ENCODE measurements at regions not wholly inside any gene's neighbourhood (a gene's known extent, or its start where the extent isn't known, plus 50 kb on each side); places are given as distances from the start of the nearest gene placed in this dataset.

DNA sequence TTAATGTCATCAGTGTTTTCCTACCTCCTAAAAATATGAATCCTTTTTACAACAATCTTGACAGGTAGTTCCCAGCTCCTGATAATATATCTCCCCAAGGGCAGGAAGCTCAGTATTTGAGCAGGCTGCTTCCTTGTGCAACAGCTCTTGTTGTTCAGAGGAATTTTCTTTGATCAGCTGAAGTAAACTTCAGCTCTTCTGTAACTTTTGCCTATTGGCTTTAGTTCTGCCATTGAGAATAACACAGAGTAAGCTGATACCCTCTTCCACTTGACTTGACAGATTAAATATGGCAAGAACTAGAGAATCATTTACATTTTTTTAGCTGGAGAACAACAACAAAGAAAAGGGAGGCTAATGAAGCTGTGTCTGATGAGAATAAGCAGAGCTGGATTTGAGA, 75.2 kb downstream of the LUZP4 start:
- H3K27me3 Mint-ChIP-seq = no peaks in the 10 kb centered on the region
- TF ChIP-seq, protein P1, sequence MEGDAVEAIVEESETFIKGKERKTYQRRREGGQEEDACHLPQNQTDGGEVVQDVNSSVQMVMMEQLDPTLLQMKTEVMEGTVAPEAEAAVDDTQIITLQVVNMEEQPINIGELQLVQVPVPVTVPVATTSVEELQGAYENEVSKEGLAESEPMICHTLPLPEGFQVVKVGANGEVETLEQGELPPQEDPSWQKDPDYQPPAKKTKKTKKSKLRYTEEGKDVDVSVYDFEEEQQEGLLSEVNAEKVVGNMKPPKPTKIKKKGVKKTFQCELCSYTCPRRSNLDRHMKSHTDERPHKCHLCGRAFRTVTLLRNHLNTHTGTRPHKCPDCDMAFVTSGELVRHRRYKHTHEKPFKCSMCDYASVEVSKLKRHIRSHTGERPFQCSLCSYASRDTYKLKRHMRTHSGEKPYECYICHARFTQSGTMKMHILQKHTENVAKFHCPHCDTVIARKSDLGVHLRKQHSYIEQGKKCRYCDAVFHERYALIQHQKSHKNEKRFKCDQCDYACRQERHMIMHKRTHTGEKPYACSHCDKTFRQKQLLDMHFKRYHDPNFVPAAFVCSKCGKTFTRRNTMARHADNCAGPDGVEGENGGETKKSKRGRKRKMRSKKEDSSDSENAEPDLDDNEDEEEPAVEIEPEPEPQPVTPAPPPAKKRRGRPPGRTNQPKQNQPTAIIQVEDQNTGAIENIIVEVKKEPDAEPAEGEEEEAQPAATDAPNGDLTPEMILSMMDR (conservative IDR thresholded peaks at IDR 0.05) = no peak
- DNase-seq (ENCODE audit: extremely low spot score, unreplicated experiment) = no peak
- peak overlapping the region; percentile 52 for H3K27ac Mint-ChIP-seq
- peaks cover 46% of the 10 kb centered on the region for H3K4me1 Mint-ChIP-seq (ENCODE audit: unreplicated experiment)
- H3K9me3 Mint-ChIP-seq = no peaks in the 10 kb centered on the region
- peak overlapping the region; percentile 9 for H3K4me3 Mint-ChIP-seq
- no peaks in the 10 kb centered on the region for H3K36me3 Mint-ChIP-seq

DNA sequence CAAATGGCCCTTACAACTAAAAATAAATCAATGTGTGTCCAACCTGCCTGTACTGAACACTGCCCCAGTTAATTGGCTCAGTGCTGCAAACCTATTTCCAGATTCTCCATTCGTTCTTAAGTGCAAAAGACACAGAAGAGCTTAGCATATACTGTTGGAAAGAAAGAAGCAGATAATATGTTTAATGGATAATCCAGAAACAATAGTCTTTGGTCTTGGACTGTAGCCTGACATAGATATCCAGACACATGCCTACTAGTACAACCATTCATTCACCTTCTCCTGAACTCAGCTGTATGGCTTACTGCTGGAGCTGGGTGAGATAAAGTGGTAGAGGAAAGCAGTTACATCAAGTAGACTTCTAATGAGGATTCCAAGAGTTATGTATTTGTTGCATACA, 77.0 kb downstream of the LUZP4 start:
- TF ChIP-seq, protein P1 (conservative IDR thresholded peaks at IDR 0.05) = no peak
- H3K9me3 Mint-ChIP-seq = no peaks in the 10 kb centered on the region
- H3K4me1 Mint-ChIP-seq (ENCODE audit: unreplicated experiment) = peaks cover 43% of the 10 kb centered on the region
- DNase-seq (ENCODE audit: extremely low spot score, unreplicated experiment) = no peak
- H3K27ac Mint-ChIP-seq = no peak overlapping the region
- H3K4me3 Mint-ChIP-seq = no peak overlapping the region
- no peaks in the 10 kb centered on the region for H3K27me3 Mint-ChIP-seq
- no peaks in the 10 kb centered on the region for H3K36me3 Mint-ChIP-seq

DNA sequence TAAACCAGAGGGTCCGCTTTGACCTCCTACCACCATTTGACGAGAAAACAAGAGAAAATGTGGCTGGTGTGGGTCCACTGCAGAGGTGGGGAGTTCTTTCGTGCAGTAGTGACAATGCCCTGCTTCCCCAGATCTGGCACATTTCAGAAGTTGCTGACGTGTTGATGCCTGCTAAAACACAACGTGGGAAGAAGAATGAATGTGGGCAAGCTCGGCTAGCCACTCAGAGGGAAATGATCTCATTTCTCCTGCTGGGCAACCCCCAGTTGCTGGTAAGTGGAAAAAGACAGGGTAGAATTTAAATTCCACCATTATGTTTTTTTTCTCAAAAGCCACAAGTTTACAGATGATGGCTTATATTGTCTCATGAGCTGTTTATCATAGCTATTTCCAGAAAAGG, 77.9 kb downstream of the LUZP4 start:
- TF ChIP-seq, protein P1 (conservative IDR thresholded peaks at IDR 0.05) = no peak
- H3K27me3 Mint-ChIP-seq = no peaks in the 10 kb centered on the region
- H3K9me3 Mint-ChIP-seq = no peaks in the 10 kb centered on the region
- H3K4me3 Mint-ChIP-seq = peak overlapping the region; percentile 7
- no peaks in the 10 kb centered on the region for H3K36me3 Mint-ChIP-seq
- peaks cover 52% of the 10 kb centered on the region for H3K4me1 Mint-ChIP-seq (ENCODE audit: unreplicated experiment)
- peak overlapping the region; percentile 74 for H3K27ac Mint-ChIP-seq
- no peak for DNase-seq (ENCODE audit: extremely low spot score, unreplicated experiment)

DNA sequence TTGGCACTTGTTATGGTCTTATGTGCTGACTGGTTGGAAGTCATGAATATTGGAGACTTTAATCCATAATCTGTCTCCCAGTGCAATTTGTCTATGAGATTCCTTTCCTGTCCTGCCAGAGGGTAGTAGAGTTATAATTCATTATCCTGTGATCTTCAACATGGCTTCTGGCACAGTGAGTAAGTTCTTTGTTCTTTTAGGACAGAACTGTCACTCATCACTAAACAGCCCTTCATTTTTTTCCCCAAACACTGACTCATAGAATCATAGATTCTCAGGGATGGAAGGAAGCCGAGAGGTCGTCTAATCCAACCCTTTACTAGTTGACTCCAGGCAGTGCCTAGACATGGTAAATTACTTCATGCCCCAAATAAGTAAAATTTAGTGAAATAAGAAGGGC, 78.4 kb downstream of the LUZP4 start:
- no peak for DNase-seq (ENCODE audit: extremely low spot score, unreplicated experiment)
- no peaks in the 10 kb centered on the region for H3K36me3 Mint-ChIP-seq
- peaks cover 55% of the 10 kb centered on the region for H3K4me1 Mint-ChIP-seq (ENCODE audit: unreplicated experiment)
- H3K9me3 Mint-ChIP-seq = no peaks in the 10 kb centered on the region
- H3K27me3 Mint-ChIP-seq = no peaks in the 10 kb centered on the region
- peak overlapping the region; percentile 74 for H3K27ac Mint-ChIP-seq
- TF ChIP-seq, protein P1 (conservative IDR thresholded peaks at IDR 0.05) = no peak
- peak overlapping the region; percentile 19 for H3K4me3 Mint-ChIP-seq

DNA sequence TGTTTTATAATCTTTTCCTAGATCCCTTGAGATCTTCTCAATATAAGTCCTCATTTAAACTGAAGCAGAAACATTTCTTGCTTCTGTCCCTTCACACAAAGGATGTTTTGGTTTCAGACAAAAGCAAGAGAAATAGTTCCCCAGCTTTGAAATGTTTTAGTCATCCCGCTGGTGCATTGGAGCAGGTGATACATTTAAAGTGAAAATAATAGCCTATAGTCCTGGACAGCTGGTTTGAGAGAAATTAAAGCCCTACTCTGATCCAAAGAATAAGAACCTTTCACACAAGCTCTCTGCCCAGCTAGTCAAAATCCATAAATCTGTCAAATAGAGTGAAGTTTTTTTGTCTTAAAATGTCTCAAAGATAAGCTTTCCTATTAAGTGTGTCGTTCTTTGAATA, 79.4 kb downstream of the LUZP4 start:
- Mint-ChIP-seq H3K4me1 (ENCODE audit: unreplicated experiment) (peaks cover 49% of the 10 kb centered on the region), H3K9me3 (no peaks in the 10 kb centered on the region), H3K27me3 (no peaks in the 10 kb centered on the region), H3K4me3 (no peak overlapping the region), H3K36me3 (no peaks in the 10 kb centered on the region), H3K27ac (peak overlapping the region; percentile 11)
- TF ChIP-seq, protein P1 (conservative IDR thresholded peaks at IDR 0.05) = no peak
- no peak for DNase-seq (ENCODE audit: extremely low spot score, unreplicated experiment)

DNA sequence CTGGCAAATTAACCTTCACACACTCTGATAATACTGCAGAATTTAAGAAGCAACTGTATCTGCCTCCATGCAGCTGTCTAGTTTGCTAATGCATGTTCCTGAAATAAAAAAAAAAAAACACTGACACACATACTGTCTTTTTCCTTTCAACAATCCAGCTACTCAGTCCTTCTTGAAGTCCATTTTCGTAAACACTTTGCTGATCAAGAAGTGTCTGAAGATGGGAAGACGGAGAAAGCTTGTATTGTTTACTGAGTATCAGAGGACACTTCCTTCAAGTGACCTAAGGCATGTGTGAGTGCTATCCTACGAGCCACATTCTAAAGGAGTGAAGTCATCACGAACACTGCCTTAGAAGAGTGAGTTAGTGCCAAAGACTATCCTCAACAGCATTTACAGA, 82.6 kb downstream of the LUZP4 start:
- no peak for DNase-seq (ENCODE audit: extremely low spot score, unreplicated experiment)
- TF ChIP-seq, protein P1 (conservative IDR thresholded peaks at IDR 0.05) = no peak
- no peaks in the 10 kb centered on the region for H3K36me3 Mint-ChIP-seq

More for the DNA sequence above, 82.6 kb downstream of the LUZP4 start:
- no peaks in the 10 kb centered on the region for H3K27me3 Mint-ChIP-seq
- peaks cover 30% of the 10 kb centered on the region for H3K4me1 Mint-ChIP-seq (ENCODE audit: unreplicated experiment)
- peak overlapping the region; percentile 16 for H3K4me3 Mint-ChIP-seq
- H3K9me3 Mint-ChIP-seq = no peaks in the 10 kb centered on the region
- H3K27ac Mint-ChIP-seq = peak overlapping the region; percentile 79

All from type B pancreatic cell (in vitro differentiated cells).